ENCODE measurements at regions not wholly inside any gene's neighbourhood (a gene's known extent, or its start where the extent isn't known, plus 50 kb on each side); places are given as distances from the start of the nearest gene placed in this dataset.
"Not testable (repeated sequence)": the region's sequence is repeated elsewhere in the genome, so short reads cannot be mapped to it uniquely, and the experiment has no call there.

- DNase-seq: no peak
These were observed 1220.2 kb upstream of the ACVR2A start for GRCh38 chr2:146624430-146625160.

- DNase-seq: no peak
These were observed 1221.1 kb upstream of the ACVR2A start for GRCh38 chr2:146623771-146624170.

GRCh38 chr2:146621656-146622055 is 1223.2 kb upstream of the ACVR2A start:
- no peak for DNase-seq

GRCh38 chr2:146615778-146616177 is 1229.1 kb upstream of the ACVR2A start:
- DNase-seq: no peak

GRCh38 chr2:146608490-146608889 is 1236.3 kb upstream of the ACVR2A start:
- no peak for DNase-seq

GRCh38 chr2:146604521-146604920 is 1240.3 kb upstream of the ACVR2A start:
- DNase-seq: no peak

GRCh38 chr2:146602856-146603255 is 1242.0 kb upstream of the ACVR2A start:
- DNase-seq: no peak

- no peak for DNase-seq
These were observed 1242.4 kb upstream of the ACVR2A start for GRCh38 chr2:146602383-146602782.

- no peak for DNase-seq
These were observed 1246.0 kb upstream of the ACVR2A start for GRCh38 chr2:146598791-146599190.

- no peak for DNase-seq
These were observed 1247.5 kb upstream of the ACVR2A start for GRCh38 chr2:146597291-146597690.

GRCh38 chr2:146591908-146592307 is 1252.9 kb upstream of the ACVR2A start:
- no peak for DNase-seq

GRCh38 chr2:146587291-146587713 is 1257.5 kb upstream of the ACVR2A start:
- DNase-seq: no peak

- DNase-seq: peak; percentile 36
These were observed 1260.5 kb upstream of the ACVR2A start for GRCh38 chr2:146584316-146584715.

- DNase-seq: no peak
These were observed 1265.5 kb upstream of the ACVR2A start for GRCh38 chr2:146579147-146579930.

- peak; percentile 82 for DNase-seq
These were observed 1268.3 kb upstream of the ACVR2A start for GRCh38 chr2:146576339-146577111.

- DNase-seq: no peak
These were observed 1272.2 kb upstream of the ACVR2A start for GRCh38 chr2:146572598-146572997.

- no peak for DNase-seq
These were observed 1282.8 kb upstream of the ACVR2A start for GRCh38 chr2:146561996-146562395.

- DNase-seq: no peak
These were observed 1297.6 kb upstream of the ACVR2A start for GRCh38 chr2:146547236-146547635.

GRCh38 chr2:146544701-146545100 is 1300.1 kb upstream of the ACVR2A start:
- no peak for DNase-seq

- no peak for DNase-seq
These were observed 1302.9 kb upstream of the ACVR2A start for GRCh38 chr2:146541896-146542295.

GRCh38 chr2:146540271-146540932 is 1304.4 kb upstream of the ACVR2A start:
- no peak for DNase-seq

- not testable (repeated sequence) for DNase-seq
These were observed 1305.1 kb upstream of the ACVR2A start for GRCh38 chr2:146539739-146540138.

GRCh38 chr2:146537477-146537876 is 1307.4 kb upstream of the ACVR2A start:
- no peak for DNase-seq

All from NCI-H524 treated with DMSO at 0.1 percent for 48 hours (cell line).